KBM-7 (cell line): ENCODE measurements at regions not wholly inside any gene's neighbourhood (a gene's known extent, or its start where the extent isn't known, plus 50 kb on each side); places are given as distances from the start of the nearest gene placed in this dataset.

Experiments used
- DNase-seq: peaks from one replicate; pipeline ENCODE4 v3.0.0-alpha.2; 2015
- in situ Hi-C: fragments of 300-500 bp; cut with MboI; formaldehyde crosslinking; loops from 2 replicates; pipeline ENCODE4 v1.14.3; 2020; ENCODE audit warnings: low sequenced_read_pairs, low pct_unique_long_range_greater_than_20kb, mixed read lengths

DNA sequence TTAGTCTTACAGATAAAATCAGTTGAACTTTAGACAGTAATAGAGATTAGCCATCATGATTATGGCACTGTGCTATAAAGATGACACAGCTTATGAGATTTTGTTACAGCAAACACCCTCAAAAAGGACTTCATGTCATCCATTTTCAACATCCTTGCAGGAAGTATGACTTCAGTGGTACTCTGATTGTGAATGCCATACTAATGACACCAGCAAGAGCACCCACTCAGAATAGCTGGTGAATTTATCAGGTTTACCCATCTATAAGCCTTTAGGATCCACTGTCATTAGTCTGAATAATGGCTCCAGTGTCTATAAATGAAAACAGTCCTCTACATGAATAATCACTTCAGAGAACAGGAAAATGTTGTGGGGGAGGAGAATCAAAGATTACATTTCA, 615.2 kb downstream of the RPS29 start:
- DNase-seq = no peak
- in situ Hi-C loops = no loop called here

DNA sequence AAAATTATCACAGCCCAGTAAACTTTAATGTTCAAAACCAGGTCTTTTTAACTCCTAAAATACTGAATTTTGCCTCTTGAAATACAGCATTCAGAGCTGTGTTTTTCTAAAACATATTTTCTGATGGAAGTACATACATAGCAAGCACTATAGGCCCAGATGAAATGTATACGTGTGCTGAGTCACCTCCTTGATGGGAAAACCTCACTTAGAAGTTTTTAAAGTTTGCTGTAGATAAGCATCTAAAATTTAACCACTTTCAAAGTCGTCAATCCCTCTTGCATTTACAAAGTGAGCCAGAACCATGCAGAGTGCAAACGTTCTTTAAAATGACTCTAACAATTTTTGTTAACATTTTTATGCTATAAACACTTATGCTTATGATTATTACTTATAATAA, 618.8 kb downstream of the RPS29 start:
- no peak for DNase-seq
- in situ Hi-C loops = no loop called here

DNA sequence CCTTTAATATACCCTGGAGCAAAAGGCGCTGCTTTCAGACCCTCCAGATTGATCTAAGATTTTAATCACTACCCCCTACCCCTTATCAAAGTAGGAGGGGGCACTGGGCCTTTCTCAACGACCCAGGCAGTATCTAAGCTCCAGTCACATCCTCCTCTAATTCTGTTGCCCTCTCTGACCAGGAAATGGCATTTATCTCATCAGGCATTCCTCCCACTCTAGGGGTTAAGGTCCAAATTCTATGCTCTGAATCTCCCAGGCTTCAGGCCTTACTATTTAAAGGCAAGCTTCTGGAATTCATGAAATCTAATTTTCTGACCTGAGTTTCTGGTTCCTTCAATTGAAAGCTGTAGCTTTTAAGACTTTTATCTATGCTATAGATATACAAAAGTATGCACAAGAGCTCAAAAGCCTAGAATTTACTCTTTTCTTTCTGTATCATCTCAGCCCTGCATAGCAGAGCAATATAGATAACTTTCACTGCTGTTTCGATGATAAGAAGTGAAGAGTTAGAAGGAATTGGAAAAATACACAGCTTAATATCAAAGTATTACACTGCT, 622.9 kb downstream of the RPS29 start:
- no peak for DNase-seq
- in situ Hi-C loops = no loop called here

GRCh38 chr14:48957486-48957885, 628.7 kb downstream of the RPS29 start:
- DNase-seq = no peak
- in situ Hi-C loops = no loop called here

DNA sequence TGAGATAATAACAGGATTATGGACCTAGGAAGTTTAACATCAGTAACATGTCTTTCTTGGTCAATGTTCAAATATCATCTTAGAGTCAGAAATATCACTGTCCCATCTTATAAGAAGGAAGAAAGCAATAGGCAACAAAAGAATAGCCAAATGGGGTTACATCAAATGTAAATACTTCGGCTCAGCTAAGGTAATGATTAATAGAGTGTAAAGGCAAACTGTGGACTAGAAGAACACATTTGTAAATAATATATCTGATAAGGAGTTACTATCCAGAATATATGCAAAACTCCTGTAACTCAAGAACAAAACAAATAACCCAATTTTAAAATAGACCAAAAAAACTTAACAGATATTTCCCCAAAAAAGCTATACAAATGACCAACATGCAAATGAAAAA, 630.3 kb downstream of the RPS29 start:
- in situ Hi-C loops = no loop called here
- no peak for DNase-seq

- in situ Hi-C loops = no loop called here
- DNase-seq = no peak
Observed at GRCh38 chr14:48954446-48954845, 631.7 kb downstream of the RPS29 start.

- in situ Hi-C loops = no loop called here
- DNase-seq = no peak
Observed at GRCh38 chr14:48944809-48945208, 641.4 kb downstream of the RPS29 start.

DNA sequence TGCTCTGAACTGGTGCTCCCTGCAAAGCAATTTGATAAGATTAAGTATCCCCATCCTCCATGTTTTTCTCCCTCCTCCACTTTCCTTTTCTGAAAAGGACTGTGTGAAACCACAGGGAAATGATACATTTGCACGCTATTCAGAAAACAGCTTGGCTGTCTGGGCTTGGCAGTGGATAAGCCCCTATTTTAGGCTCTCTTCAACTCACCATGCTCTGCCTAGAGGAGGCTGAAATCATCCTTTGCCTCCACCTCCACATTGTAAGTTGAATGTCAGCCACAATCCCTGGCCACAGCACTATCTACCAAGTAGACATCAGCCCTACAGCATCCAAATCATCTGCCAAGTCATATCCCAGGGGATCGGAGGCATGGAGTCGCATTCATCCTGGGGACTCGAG, 642.3 kb downstream of the RPS29 start:
- in situ Hi-C loops = no loop called here
- DNase-seq = no peak

DNA sequence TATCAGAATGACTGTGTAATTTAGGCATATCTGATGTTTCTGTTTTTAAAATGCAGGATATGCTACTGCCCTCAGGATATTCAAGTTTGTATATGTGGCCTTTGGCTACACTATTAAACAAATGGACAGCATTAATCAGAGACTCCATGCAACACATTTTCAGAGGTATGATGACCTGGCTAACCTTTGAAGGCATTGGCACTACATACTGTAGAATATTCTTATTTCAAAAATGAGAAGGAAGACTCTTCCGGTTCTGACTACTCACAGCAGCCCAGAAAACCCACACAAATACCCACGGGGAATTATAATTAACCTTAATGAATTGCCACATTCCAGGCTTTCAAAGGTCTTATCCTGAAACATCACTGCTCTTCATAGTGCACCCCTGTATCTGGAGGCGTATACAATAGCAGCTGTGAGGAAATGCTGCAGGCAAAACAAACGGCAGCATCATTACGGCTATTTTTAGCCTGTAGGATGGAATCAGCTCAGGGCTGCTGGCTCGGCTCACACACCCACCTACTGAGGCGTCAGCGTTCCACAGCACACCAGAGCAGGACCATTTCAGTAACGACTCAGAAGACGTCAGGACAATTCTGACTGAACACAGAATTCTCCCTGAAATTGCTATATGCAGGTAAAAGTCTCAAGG, 648.5 kb downstream of the RPS29 start:
- in situ Hi-C loops = no loop called here

DNA sequence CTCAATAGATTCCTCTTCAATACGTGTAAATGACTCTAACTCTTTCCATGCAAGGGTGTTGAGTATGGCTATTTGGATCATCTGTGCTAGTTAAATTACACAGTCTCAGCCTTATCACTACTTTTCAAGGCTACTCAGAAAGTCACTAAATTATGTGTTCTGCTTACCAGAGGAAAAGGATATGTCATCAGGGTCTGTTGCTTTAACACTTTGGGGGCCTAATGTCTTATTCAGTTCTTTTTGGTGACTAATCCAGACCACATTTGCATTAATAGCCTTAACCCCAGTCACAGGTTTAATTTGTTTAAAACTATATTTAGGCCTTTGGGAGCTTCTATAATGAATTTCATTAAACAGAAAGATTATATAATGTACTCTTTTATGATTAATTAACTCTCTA, 649.3 kb downstream of the RPS29 start:
- DNase-seq = no peak
- in situ Hi-C loops = no loop called here

More for the DNA sequence above, 648.5 kb downstream of the RPS29 start:
- no peak for DNase-seq

DNA sequence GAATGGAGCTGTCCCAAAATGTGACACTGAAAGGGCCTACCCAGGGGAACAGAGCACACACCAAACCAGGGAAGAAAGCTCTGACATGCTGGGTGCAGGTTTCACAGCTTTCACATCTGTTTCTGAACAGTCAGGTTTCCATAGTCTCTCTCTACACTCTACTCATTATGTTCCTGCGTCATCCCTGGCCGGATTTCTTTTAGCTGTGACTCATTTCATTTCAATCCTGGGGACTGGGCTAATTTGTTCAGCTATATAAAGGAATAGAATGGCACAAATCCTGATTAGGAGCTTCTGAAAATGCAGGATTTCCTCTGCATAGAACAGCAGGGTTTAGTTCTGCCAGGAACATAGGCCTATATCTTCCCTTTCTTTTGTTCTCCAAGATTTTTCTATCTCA, 649.8 kb downstream of the RPS29 start:
- in situ Hi-C loops = no loop called here
- no peak for DNase-seq

DNA sequence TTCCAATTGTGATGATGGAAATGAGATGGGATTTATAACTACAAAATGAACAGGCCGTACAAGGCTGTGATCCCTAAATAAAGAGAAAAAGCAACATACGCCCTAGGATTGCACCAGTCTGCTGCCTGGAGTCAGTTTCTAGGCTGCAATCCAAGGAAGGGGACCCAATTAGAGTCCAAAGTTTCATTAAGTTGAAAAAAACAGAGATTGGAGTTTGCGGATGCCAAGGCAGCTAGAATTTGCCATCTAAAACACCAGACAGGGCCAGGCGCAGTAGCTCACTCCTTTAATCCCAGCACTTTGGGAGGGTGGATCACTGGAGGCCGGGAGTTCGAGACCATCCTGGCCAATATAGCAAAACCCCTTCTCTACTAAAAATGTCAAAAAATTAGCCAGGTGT, 661.0 kb downstream of the RPS29 start:
- no peak for DNase-seq
- in situ Hi-C loops = no loop called here

DNA sequence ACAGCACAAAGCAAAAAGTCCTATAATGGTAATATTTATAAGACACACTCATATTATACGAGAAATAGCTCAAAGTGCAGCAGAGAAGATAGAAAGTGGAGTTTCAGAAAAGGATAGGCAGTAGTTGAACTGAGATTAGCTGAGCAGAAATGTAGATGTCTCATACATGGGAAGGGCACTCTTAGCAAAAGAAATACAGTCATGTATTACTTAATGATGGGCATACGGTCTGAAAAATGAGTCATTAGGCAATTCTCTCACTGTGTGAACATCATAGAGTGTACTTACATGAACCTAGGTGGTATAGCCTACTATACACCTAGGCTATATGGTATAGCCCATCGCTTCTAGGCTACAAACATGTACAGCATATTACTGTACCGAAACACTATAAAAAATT, 671.3 kb downstream of the RPS29 start:
- in situ Hi-C loops = no loop called here
- DNase-seq = no peak

- in situ Hi-C loops = no loop called here
- DNase-seq = no peak
Observed at GRCh38 chr14:48914382-48914781, 671.8 kb downstream of the RPS29 start.

DNA sequence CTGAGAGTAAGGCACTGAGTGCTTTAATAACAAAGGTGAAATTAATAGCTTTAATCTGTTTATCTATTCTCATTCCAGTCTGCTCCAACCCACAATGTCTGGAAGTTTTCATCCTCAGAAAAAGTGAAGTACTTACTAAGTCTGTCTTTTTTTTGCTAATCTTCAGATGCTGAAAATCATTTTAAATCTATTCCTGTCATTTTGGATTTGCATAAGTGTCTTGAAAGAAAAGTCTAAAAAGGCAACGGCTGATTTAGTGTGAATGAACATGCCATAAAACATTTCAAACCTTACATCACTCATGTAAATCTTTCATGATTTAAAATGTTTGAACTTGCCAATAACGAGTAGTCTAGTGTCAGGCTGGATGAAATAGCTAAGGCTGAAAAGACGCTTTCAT, 685.6 kb downstream of the RPS29 start:
- in situ Hi-C loops = no loop called here
- no peak for DNase-seq

- in situ Hi-C loops = no loop called here
- no peak for DNase-seq
Observed at GRCh38 chr14:48890333-48890732, 695.8 kb downstream of the RPS29 start.

DNA sequence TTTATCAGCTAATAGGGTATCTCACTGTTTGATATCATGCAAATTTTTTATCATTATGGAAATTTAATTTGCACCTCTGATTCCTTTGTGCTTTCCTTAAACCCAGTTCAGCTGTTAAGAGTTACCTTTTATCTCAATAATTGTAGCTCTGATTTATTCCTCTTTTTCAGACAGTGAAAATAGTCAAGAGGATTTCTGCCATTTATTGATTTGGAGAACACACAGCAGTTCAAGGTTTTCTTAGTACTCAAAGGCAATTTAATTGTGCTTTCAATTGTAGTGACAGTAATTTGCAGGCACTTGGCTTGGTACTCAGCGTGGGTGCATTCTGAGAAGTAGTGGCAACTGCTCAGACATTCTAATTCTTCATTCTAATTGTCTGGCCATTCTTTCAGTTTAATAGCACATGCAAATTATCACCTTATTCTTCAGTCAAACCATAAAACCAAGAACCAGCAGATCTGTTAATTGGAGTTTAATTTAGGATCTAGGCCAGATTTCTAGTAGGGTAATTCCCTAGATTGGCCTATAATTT, 709.3 kb downstream of the RPS29 start:
- DNase-seq = no peak
- in situ Hi-C loops = no loop called here

GRCh38 chr14:48874711-48875110, 711.5 kb downstream of the RPS29 start:
- no peak for DNase-seq
- in situ Hi-C loops = no loop called here

- DNase-seq = no peak
- in situ Hi-C loops = no loop called here
Observed at GRCh38 chr14:48857366-48857765, 728.8 kb downstream of the RPS29 start.

- DNase-seq = no peak
- in situ Hi-C loops = no loop called here
Observed at GRCh38 chr14:48853159-48853558, 733.0 kb downstream of the RPS29 start.

- DNase-seq = no peak
- in situ Hi-C loops = no loop called here
Observed at GRCh38 chr14:48849741-48850322, 736.3 kb downstream of the RPS29 start.
